ENCODE measurements at regions not wholly inside any gene's neighbourhood (a gene's known extent, or its start where the extent isn't known, plus 50 kb on each side); places are given as distances from the start of the nearest gene placed in this dataset.

- Histone ChIP-seq H4K20me1 (ENCODE audit: control insufficient read depth, insufficient read depth, insufficient read length) (no peaks in the 10 kb centered on the region), H3K79me1 (ENCODE audit: insufficient read depth, low read depth, low read length, poor library complexity, severe bottlenecking) (no peaks in the 10 kb centered on the region), H3K14ac (ENCODE audit: insufficient read depth, low read length) (no peak overlapping the region), H4K5ac (ENCODE audit: insufficient read length, low read depth, low read length) (no peak overlapping the region), H2AFZ (ENCODE audit: low read length) (no peak overlapping the region), H3K23me2 (ENCODE audit: insufficient read length, low read depth, low read length, poor library complexity, severe bottlenecking) (no peaks in the 10 kb centered on the region), H3K9me3 (ENCODE audit: control insufficient read depth, low read depth, low read length) (no peaks in the 10 kb centered on the region), H3K27ac (ENCODE audit: insufficient read length, low read depth, low read length) (no peak overlapping the region), H2AK5ac (ENCODE audit: insufficient read length, low read length) (no peak overlapping the region), H3K4me1 (ENCODE audit: insufficient read depth, low read length) (no peaks in the 10 kb centered on the region), H3K79me2 (ENCODE audit: insufficient read depth, low read length) (no peaks in the 10 kb centered on the region), H4K8ac (replicated peaks; ENCODE audit: insufficient read length, low read depth, low read length) (no peak overlapping the region), H3K18ac (ENCODE audit: insufficient read length, low read depth, low read length) (no peak overlapping the region), H3T11ph (ENCODE audit: low read length) (no peak overlapping the region), H2BK120ac (ENCODE audit: low read depth, low read length, poor library complexity, severe bottlenecking) (no peak overlapping the region), H2BK5ac (ENCODE audit: insufficient read length, low read length) (no peak overlapping the region), H3K23ac (ENCODE audit: insufficient read length, low read depth, low read length) (no peak overlapping the region), H2BK15ac (ENCODE audit: low read depth, low read length) (no peak overlapping the region), H3K56ac (ENCODE audit: insufficient read length, low read depth, low read length) (no peak overlapping the region), H2BK20ac (ENCODE audit: low read depth, low read length, poor library complexity, severe bottlenecking) (no peak overlapping the region), H3K9ac (ENCODE audit: extremely low read depth, insufficient read length, low read length) (no peak overlapping the region), H3K4me2 (ENCODE audit: insufficient read depth, insufficient read length, low read length) (no peak overlapping the region), H3K27me3 (ENCODE audit: insufficient read depth, low read length) (no peaks in the 10 kb centered on the region), H2BK12ac (ENCODE audit: insufficient read length, low read depth, low read length) (no peak overlapping the region), H4K91ac (ENCODE audit: insufficient read length, low read depth, low read length) (no peak overlapping the region), H3K4ac (ENCODE audit: low read depth, low read length) (no peak overlapping the region)
- Mint-ChIP-seq H3K27ac (no peak overlapping the region), H3K9me3 (no peaks in the 10 kb centered on the region), H3K27me3 (ENCODE audit: low read depth) (no peaks in the 10 kb centered on the region), H3K4me1 (no peaks in the 10 kb centered on the region), H3K36me3 (ENCODE audit: insufficient read depth in 1 of 3, low read depth in 3 of 3) (no peaks in the 10 kb centered on the region), H3K4me3 (no peak overlapping the region)
- WGBS (ENCODE audit: extremely low coverage, insufficient read length, low lambda C conversion rate): no CpG with 5 or more reads among the region's 3 CpGs
- TF ChIP-seq CTCF (conservative IDR thresholded peaks at IDR 0.05): no peak
- no peak for DNase-seq
Observed at GRCh38 chr9:8179381-8180053, 379.9 kb upstream of the DMAC1 start.

Measured in H9 (cell line).